RWPE2 (cell line): ENCODE measurements at regions not wholly inside any gene's neighbourhood (a gene's known extent, or its start where the extent isn't known, plus 50 kb on each side); places are given as distances from the start of the nearest gene placed in this dataset.
"Not testable (repeated sequence)": the region's sequence is repeated elsewhere in the genome, so short reads cannot be mapped to it uniquely, and the experiment has no call there.

Experiments
- ATAC-seq: fragments of 200-7000 bp; cut with Tn5 transposase; 3 replicates; pipeline ENCODE4 v1.9.1; 2021; ENCODE audit warnings: low read depth
- DNase-seq: peaks from one replicate; pipeline ENCODE4 v3.0.0-alpha.2; 2020; ENCODE audit warnings: low spot score
- H3K27ac ChIP-seq: fragments of 450-650 bp; 2 replicates; pipeline ENCODE4 v1.5.1; 2017; ENCODE audit warnings: mild to moderate bottlenecking; ENCODE audit not compliant: poor library complexity, severe bottlenecking
- H3K27me3 ChIP-seq: fragments of 250-450 bp; sonication (Bioruptor Pico); 2 replicates; pipeline ENCODE4 v1.5.1; 2021; ENCODE audit warnings: mild to moderate bottlenecking, moderate library complexity; ENCODE audit not compliant: insufficient read depth, poor library complexity, severe bottlenecking
- H3K36me3 ChIP-seq: fragments of 250-450 bp; sonication (Bioruptor Pico); 2 replicates; pipeline ENCODE4 v1.5.1; 2020; ENCODE audit warnings: low read depth, mild to moderate bottlenecking, moderate library complexity
- H3K4me1 ChIP-seq: fragments of 250-450 bp; sonication (Bioruptor Pico); 2 replicates; pipeline ENCODE4 v1.5.1; 2021; ENCODE audit warnings: mild to moderate bottlenecking, moderate library complexity; ENCODE audit not compliant: insufficient read depth, poor library complexity, severe bottlenecking
- H3K4me3 ChIP-seq: fragments of 250-450 bp; sonication (Bioruptor Pico); 2 replicates; pipeline ENCODE4 v1.5.1; 2021; ENCODE audit warnings: mild to moderate bottlenecking, moderate library complexity; ENCODE audit not compliant: severe bottlenecking
- H3K9me3 ChIP-seq: fragments of 250-450 bp; sonication (Bioruptor Pico); 2 replicates; pipeline ENCODE4 v1.5.1; 2021; ENCODE audit warnings: mild to moderate bottlenecking, moderate library complexity; ENCODE audit not compliant: severe bottlenecking
- TF ChIP-seq, protein P1 (sequence below): fragments of 450-650 bp; IDR thresholded peaks from one replicate; pipeline ENCODE4 v1.5.1; 2017; ENCODE audit warnings: mild to moderate bottlenecking, moderate library complexity; ENCODE audit not compliant: poor library complexity, severe bottlenecking

DNA sequence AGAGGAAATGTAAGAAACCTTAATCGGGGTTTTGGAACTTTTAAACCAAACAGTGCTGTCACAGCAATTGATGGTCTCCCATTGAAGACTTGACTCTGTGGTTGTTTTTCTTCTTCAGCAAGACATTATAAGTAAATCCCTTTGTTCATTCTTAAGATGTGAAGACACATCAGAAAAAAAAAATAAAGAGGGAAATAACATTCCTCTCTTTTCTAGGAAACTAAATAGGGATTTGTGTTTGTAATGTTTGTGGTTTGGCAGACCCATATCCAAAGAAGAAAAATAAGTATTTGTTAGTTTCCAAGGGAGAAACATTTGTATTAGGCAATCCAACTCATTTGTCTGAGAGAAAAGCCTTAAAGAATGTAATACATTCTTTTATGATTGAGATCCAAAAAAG lies 359.9 kb downstream of the DSC3 start:
- no peaks in the 10 kb centered on the region for H3K27me3 ChIP-seq
- TF ChIP-seq, protein P1, sequence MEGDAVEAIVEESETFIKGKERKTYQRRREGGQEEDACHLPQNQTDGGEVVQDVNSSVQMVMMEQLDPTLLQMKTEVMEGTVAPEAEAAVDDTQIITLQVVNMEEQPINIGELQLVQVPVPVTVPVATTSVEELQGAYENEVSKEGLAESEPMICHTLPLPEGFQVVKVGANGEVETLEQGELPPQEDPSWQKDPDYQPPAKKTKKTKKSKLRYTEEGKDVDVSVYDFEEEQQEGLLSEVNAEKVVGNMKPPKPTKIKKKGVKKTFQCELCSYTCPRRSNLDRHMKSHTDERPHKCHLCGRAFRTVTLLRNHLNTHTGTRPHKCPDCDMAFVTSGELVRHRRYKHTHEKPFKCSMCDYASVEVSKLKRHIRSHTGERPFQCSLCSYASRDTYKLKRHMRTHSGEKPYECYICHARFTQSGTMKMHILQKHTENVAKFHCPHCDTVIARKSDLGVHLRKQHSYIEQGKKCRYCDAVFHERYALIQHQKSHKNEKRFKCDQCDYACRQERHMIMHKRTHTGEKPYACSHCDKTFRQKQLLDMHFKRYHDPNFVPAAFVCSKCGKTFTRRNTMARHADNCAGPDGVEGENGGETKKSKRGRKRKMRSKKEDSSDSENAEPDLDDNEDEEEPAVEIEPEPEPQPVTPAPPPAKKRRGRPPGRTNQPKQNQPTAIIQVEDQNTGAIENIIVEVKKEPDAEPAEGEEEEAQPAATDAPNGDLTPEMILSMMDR: no peak
- no peak overlapping the region for H3K4me3 ChIP-seq
- no peaks in the 10 kb centered on the region for H3K36me3 ChIP-seq
- no peak overlapping the region for H3K27ac ChIP-seq
- ATAC-seq: no peak
- H3K4me1 ChIP-seq: no peaks in the 10 kb centered on the region
- H3K9me3 ChIP-seq: no peaks in the 10 kb centered on the region
- DNase-seq: no peak

DNA sequence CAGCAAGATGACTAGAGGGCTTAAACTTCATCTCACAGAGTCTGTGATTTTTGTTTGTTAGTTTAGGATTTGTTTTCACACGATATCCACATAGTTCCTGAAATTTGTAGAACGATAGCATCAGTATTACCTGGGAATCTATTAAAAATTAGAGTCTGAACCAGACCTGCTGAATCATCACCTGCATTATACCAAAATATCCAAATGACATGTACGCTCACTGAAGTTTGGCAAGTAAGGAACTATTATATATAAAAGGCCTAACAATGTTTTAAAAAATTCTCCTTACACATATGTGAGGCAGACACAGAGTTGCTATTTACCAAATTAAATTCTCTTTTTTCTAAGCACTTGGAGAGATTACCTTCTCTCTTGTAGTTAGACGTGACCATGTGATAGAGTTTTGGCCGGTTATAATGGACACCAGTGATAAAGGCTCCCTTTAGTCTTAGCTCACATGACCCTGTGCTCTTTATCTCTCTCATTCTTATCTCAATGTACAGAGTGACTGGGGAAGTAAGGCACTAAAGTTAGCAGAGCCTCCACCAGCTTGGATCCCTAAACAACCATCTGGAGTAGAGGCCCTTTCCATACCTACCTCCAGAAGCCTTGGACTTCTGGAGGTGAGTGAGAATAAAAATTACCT lies 363.1 kb downstream of the DSC3 start:
- no peaks in the 10 kb centered on the region for H3K36me3 ChIP-seq
- H3K9me3 ChIP-seq: no peaks in the 10 kb centered on the region
- H3K27me3 ChIP-seq: no peaks in the 10 kb centered on the region
- DNase-seq (no peak), ATAC-seq (no peak)
- H3K4me3 ChIP-seq: no peak overlapping the region
- TF ChIP-seq, protein P1: no peak
- H3K27ac ChIP-seq: no peak overlapping the region
- no peaks in the 10 kb centered on the region for H3K4me1 ChIP-seq

DNA sequence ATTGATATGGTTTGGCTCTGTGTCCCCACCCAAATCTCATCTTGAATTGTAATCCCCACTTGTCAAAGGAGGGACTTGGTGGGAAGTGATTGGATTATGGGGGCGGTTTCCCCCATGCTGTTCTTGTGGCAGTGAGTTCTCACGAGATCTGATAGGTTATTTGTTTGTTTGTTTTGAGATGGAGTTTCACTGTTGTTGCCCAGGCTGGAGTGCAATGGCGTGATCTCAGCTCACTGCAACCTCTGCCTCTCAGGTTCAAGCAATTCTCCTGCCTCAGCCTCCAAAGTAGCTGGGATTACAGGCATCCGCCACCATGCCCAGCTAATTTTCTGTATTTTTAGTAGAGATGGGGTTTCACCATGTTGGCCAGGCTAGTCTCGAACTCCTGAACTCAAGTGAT lies 364.7 kb downstream of the DSC3 start:
- H3K27ac ChIP-seq, DNase-seq, H3K36me3 ChIP-seq, H3K27me3 ChIP-seq, H3K4me1 ChIP-seq, ATAC-seq, H3K9me3 ChIP-seq, H3K4me3 ChIP-seq: not testable (repeated sequence)

DNA sequence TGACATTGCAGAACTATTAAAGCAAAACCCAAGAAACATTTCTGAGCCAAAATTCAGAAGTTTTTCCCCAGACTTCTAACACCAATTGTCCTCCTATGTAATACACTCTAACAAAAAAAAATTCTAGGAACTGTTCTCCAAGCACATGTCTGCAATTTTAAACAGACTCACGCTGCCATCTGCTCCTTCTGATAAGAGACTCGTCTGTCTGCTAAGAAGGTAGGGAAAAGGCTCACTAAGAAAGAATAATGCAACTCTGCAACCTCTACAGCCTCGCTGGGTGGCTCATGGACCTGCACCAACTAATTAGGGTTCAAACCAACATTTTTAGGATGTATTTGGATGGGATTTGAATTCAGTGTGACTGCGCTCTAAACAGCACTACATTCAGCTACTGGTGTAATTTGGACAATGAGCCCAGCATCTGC lies 366.5 kb downstream of the DSC3 start:
- Histone ChIP-seq H3K4me1 (no peaks in the 10 kb centered on the region), H3K4me3 (no peak overlapping the region), H3K36me3 (no peaks in the 10 kb centered on the region), H3K9me3 (no peaks in the 10 kb centered on the region), H3K27ac (no peak overlapping the region), H3K27me3 (no peaks in the 10 kb centered on the region)
- ATAC-seq (no peak), DNase-seq (no peak)
- TF ChIP-seq, protein P1: no peak

DNA sequence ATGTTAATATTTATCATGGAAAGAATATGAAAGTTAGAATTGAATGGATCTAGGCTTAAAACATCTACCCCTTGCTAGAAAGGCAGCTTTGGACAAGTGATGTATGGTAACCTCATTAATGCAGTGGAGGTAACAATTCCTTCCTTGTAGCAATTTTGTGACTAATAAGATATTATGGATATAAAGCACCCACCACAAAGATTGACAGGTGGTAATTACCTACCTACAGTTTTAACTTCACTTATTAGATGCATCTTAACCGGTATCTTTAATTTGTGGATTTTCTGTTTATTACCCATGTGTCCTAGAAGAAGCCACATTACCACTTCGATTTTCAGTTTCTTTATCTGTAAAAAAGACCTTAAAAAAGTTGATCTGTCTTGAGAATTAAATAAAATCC lies 367.0 kb downstream of the DSC3 start:
- TF ChIP-seq, protein P1: no peak
- Histone ChIP-seq H3K9me3 (no peaks in the 10 kb centered on the region), H3K27me3 (no peaks in the 10 kb centered on the region), H3K4me3 (no peak overlapping the region), H3K4me1 (no peaks in the 10 kb centered on the region), H3K36me3 (no peaks in the 10 kb centered on the region), H3K27ac (no peak overlapping the region)
- ATAC-seq (no peak), DNase-seq (no peak)
